ENCODE measurements at regions not wholly inside any gene's neighbourhood (a gene's known extent, or its start where the extent isn't known, plus 50 kb on each side); places are given as distances from the start of the nearest gene placed in this dataset.

GRCh38 chr20:39785252-39785917 is 823.2 kb downstream of the DHX35 start:
- Mint-ChIP-seq H3K27me3 (ENCODE audit: unreplicated experiment) (no peaks in the 10 kb centered on the region), H3K27ac (ENCODE audit: unreplicated experiment) (no peak overlapping the region), H3K36me3 (ENCODE audit: unreplicated experiment) (peaks cover 7% of the 10 kb centered on the region), H3K9me3 (ENCODE audit: unreplicated experiment) (no peaks in the 10 kb centered on the region), H3K4me1 (ENCODE audit: low read depth, unreplicated experiment) (no peaks in the 10 kb centered on the region), H3K4me3 (ENCODE audit: unreplicated experiment) (no peak overlapping the region)
- DNase-seq, result no peak
- no peak for TF ChIP-seq CTCF (IDR thresholded peaks at IDR 0.05; ENCODE audit: partially characterized antibody, unreplicated experiment)

- no peaks in the 10 kb centered on the region for H3K27me3 Mint-ChIP-seq (ENCODE audit: unreplicated experiment)
- H3K4me3 Mint-ChIP-seq (ENCODE audit: unreplicated experiment), result no peak overlapping the region
- H3K9me3 Mint-ChIP-seq (ENCODE audit: unreplicated experiment), result no peaks in the 10 kb centered on the region
- H3K36me3 Mint-ChIP-seq (ENCODE audit: unreplicated experiment), result peaks cover 7% of the 10 kb centered on the region
- H3K27ac Mint-ChIP-seq (ENCODE audit: unreplicated experiment), result no peak overlapping the region
- no peaks in the 10 kb centered on the region for H3K4me1 Mint-ChIP-seq (ENCODE audit: low read depth, unreplicated experiment)
- TF ChIP-seq CTCF (IDR thresholded peaks at IDR 0.05; ENCODE audit: partially characterized antibody, unreplicated experiment), result no peak
- no peak for DNase-seq
These were observed 822.5 kb downstream of the DHX35 start for GRCh38 chr20:39784693-39785092.

- no peak for DNase-seq
- Mint-ChIP-seq H3K36me3 (ENCODE audit: unreplicated experiment) (peaks cover 7% of the 10 kb centered on the region), H3K27me3 (ENCODE audit: unreplicated experiment) (no peaks in the 10 kb centered on the region), H3K4me1 (ENCODE audit: low read depth, unreplicated experiment) (no peaks in the 10 kb centered on the region), H3K9me3 (ENCODE audit: unreplicated experiment) (no peaks in the 10 kb centered on the region), H3K27ac (ENCODE audit: unreplicated experiment) (no peak overlapping the region), H3K4me3 (ENCODE audit: unreplicated experiment) (no peak overlapping the region)
- no peak for TF ChIP-seq CTCF (IDR thresholded peaks at IDR 0.05; ENCODE audit: partially characterized antibody, unreplicated experiment)
These were observed 816.9 kb downstream of the DHX35 start for GRCh38 chr20:39778847-39779604.

- no peaks in the 10 kb centered on the region for H3K27me3 Mint-ChIP-seq (ENCODE audit: unreplicated experiment)
- no peak for TF ChIP-seq CTCF (IDR thresholded peaks at IDR 0.05; ENCODE audit: partially characterized antibody, unreplicated experiment)
- no peaks in the 10 kb centered on the region for H3K4me1 Mint-ChIP-seq (ENCODE audit: low read depth, unreplicated experiment)
- H3K9me3 Mint-ChIP-seq (ENCODE audit: unreplicated experiment), result no peaks in the 10 kb centered on the region
- H3K27ac Mint-ChIP-seq (ENCODE audit: unreplicated experiment), result no peak overlapping the region
- peaks cover 6% of the 10 kb centered on the region for H3K36me3 Mint-ChIP-seq (ENCODE audit: unreplicated experiment)
- no peak overlapping the region for H3K4me3 Mint-ChIP-seq (ENCODE audit: unreplicated experiment)
- DNase-seq, result no peak
These were observed 816.3 kb downstream of the DHX35 start for GRCh38 chr20:39778431-39778830.

- Mint-ChIP-seq H3K27me3 (ENCODE audit: unreplicated experiment) (no peaks in the 10 kb centered on the region), H3K36me3 (ENCODE audit: unreplicated experiment) (no peaks in the 10 kb centered on the region), H3K4me3 (ENCODE audit: unreplicated experiment) (no peak overlapping the region), H3K9me3 (ENCODE audit: unreplicated experiment) (no peaks in the 10 kb centered on the region), H3K4me1 (ENCODE audit: low read depth, unreplicated experiment) (no peaks in the 10 kb centered on the region), H3K27ac (ENCODE audit: unreplicated experiment) (no peak overlapping the region)
- TF ChIP-seq CTCF (IDR thresholded peaks at IDR 0.05; ENCODE audit: partially characterized antibody, unreplicated experiment), result no peak
- no peak for DNase-seq
These were observed 815.5 kb downstream of the DHX35 start for GRCh38 chr20:39777610-39778009.

Data from glutamatergic neuron (in vitro differentiated cells).